H1 (cell line): ENCODE measurements at regions not wholly inside any gene's neighbourhood (a gene's known extent, or its start where the extent isn't known, plus 50 kb on each side); places are given as distances from the start of the nearest gene placed in this dataset.

Experiments
- CTCF ChIA-PET: fragments of 300-600 bp; sonication (Branson Sonifier 250); formaldehyde crosslinking; loops from one replicate; lab custom pipeline; 2021; ENCODE audit not compliant: partially characterized antibody; lab: Charles Lee
- POLR2A ChIA-PET: fragments of 300-600 bp; sonication (Branson Sonifier 250); formaldehyde crosslinking; loops from one replicate; lab custom pipeline; 2021; ENCODE audit warnings: inconsistent platforms; ENCODE audit not compliant: partially characterized antibody; lab: Charles Lee
- DNase-seq, 2 experiments: peaks; one replicate each; pipeline versions ENCODE4 v3.0.0 to v3.0.0-alpha.2; 2010 to 2022; ENCODE audit warnings: low spot score in 2 of 2, low read depth in 1 of 2, mixed read lengths in 1 of 2
- FAIRE-seq: peaks from 2 replicates; lab custom pipeline; 2011; peaks lifted over from hg19 to GRCh38; lab: Jason Lieb, UNC
- H2AFZ ChIP-seq: 2 replicates; pipeline ENCODE4 v1.8.1; 2012; ENCODE audit warnings: low read length, inconsistent platforms
- H2AK5ac ChIP-seq: 2 replicates; pipeline ENCODE4 v1.6.1; 2013; ENCODE audit warnings: low read depth, low read length
- H2BK120ac ChIP-seq: replicated peaks from 2 replicates; pipeline ENCODE3; 2013; ENCODE audit warnings: low read depth, low read length, inconsistent platforms
- H2BK12ac ChIP-seq: 2 replicates; pipeline ENCODE4 v1.6.1; 2013; ENCODE audit warnings: low read depth, low read length
- H2BK15ac ChIP-seq: 2 replicates; pipeline ENCODE4 v1.6.1; 2013; ENCODE audit warnings: low read length
- H2BK20ac ChIP-seq: 2 replicates; pipeline ENCODE4 v1.6.1; 2013; ENCODE audit warnings: low read length
- H2BK5ac ChIP-seq: 2 replicates; pipeline ENCODE4 v1.6.1; 2013; ENCODE audit warnings: low read depth, low read length
- H3K14ac ChIP-seq: 2 replicates; pipeline ENCODE4 v1.6.1; 2013; ENCODE audit warnings: inconsistent platforms; ENCODE audit not compliant: insufficient read length
- H3K18ac ChIP-seq: 2 replicates; pipeline ENCODE4 v1.6.1; 2013; ENCODE audit warnings: low read length; ENCODE audit errors: extremely low read depth
- H3K23ac ChIP-seq: 2 replicates; pipeline ENCODE4 v1.6.1; 2013; ENCODE audit warnings: inconsistent platforms; ENCODE audit not compliant: insufficient read length
- H3K23me2 ChIP-seq: 2 replicates; pipeline ENCODE4 v1.6.1; 2013; ENCODE audit warnings: low read depth, low read length
- H3K27ac ChIP-seq: 2 replicates; pipeline ENCODE4 v1.6.1; 2011; ENCODE audit warnings: low read depth, low read length, inconsistent platforms
- H3K27me3 ChIP-seq, 4 experiments: replicated peaks in 1 of 4; 1 replicate in 1 of 4; 2 replicates in 3 of 4; pipeline versions ENCODE4 v1.6.1 to v1.8.1; 2011 to 2013; ENCODE audit warnings: low read length in 3 of 4, mild to moderate bottlenecking in 3 of 4, inconsistent platforms in 2 of 4, mixed read lengths in 2 of 4, moderate library complexity in 1 of 4; ENCODE audit not compliant: control insufficient read depth in 3 of 4, insufficient read depth in 3 of 4; ENCODE audit errors: extremely low read depth in 1 of 4
- H3K36me3 ChIP-seq, 4 experiments: 2 replicates each; pipeline versions ENCODE4 v1.6.1 to v1.8.1; 2011 to 2013; ENCODE audit warnings: mild to moderate bottlenecking in 4 of 4, low read length in 3 of 4, moderate library complexity in 2 of 4, control low read depth in 1 of 4, inconsistent platforms in 1 of 4; ENCODE audit not compliant: insufficient read depth in 4 of 4, control insufficient read depth in 2 of 4
- H3K4ac ChIP-seq: replicated peaks from 2 replicates; pipeline ENCODE3; 2013; ENCODE audit warnings: low read length, low read depth, mixed read lengths, inconsistent platforms; ENCODE audit not compliant: insufficient read length
- H3K4me1 ChIP-seq, 4 experiments: replicated peaks in 1 of 4; 1 replicate in 1 of 4; 2 replicates in 3 of 4; pipeline versions ENCODE4 v1.6.1 to v1.8.1; 2011 to 2013; ENCODE audit warnings: low read length in 3 of 4, inconsistent platforms in 2 of 4, mixed read lengths in 1 of 4; ENCODE audit not compliant: insufficient read depth in 4 of 4, control insufficient read depth in 3 of 4
- H3K4me2 ChIP-seq, 2 experiments: 2 replicates each; pipeline versions ENCODE4 v1.6.1 to v1.8.1; 2011 to 2013; ENCODE audit warnings: low read depth in 2 of 2, low read length in 2 of 2, control low read depth in 1 of 2, inconsistent platforms in 1 of 2, mild to moderate bottlenecking in 1 of 2; ENCODE audit not compliant: insufficient read depth in 1 of 2
- H3K4me3 ChIP-seq, 4 experiments: fragments of 200-600, 300-600 bp in 1 of 4; sonication (generic), shearing (Covaris generic), sonication (Bioruptor Twin) in 1 of 4; 2 replicates each; pipeline versions ENCODE4 v1.5.1 to v1.8.1; 2011 to 2016; ENCODE audit warnings: low read length in 4 of 4, low read depth in 3 of 4, control low read depth in 2 of 4, inconsistent platforms in 2 of 4, mild to moderate bottlenecking in 2 of 4, mixed read lengths in 1 of 4, moderate library complexity in 1 of 4; ENCODE audit not compliant: insufficient read depth in 2 of 4; ENCODE audit errors: extremely low read depth in 1 of 4
- H3K56ac ChIP-seq: replicated peaks from 2 replicates; pipeline ENCODE3; 2013; ENCODE audit warnings: low read depth, mild to moderate bottlenecking, mixed read lengths, low read length, inconsistent platforms; ENCODE audit not compliant: insufficient read length
- H3K79me1 ChIP-seq: 2 replicates; pipeline ENCODE4 v1.6.1; 2013; ENCODE audit warnings: low read depth, low read length, control low read depth
- H3K79me2 ChIP-seq, 2 experiments: 2 replicates each; pipeline versions ENCODE4 v1.6.1 to v1.8.1; 2012 to 2013; ENCODE audit warnings: low read length in 2 of 2, mild to moderate bottlenecking in 2 of 2, inconsistent platforms in 1 of 2; ENCODE audit not compliant: insufficient read depth in 2 of 2, control insufficient read depth in 1 of 2
- H3K9ac ChIP-seq, 4 experiments: replicated peaks in 1 of 4; 1 replicate in 1 of 4; 2 replicates in 3 of 4; pipeline versions ENCODE4 v1.6.1 to v1.8.1; 2011 to 2013; ENCODE audit warnings: low read depth in 3 of 4, low read length in 3 of 4, control low read depth in 2 of 4, mild to moderate bottlenecking in 2 of 4, moderate library complexity in 2 of 4, inconsistent platforms in 1 of 4; ENCODE audit errors: extremely low read depth in 1 of 4
- H3K9me3 ChIP-seq, 2 experiments: 2 replicates each; pipeline versions ENCODE4 v1.6.1 to v1.8.1; 2012 to 2013; ENCODE audit warnings: mild to moderate bottlenecking in 2 of 2, moderate library complexity in 2 of 2, control low read depth in 1 of 2, inconsistent platforms in 1 of 2, low read depth in 1 of 2, low read length in 1 of 2, mixed read lengths in 1 of 2; ENCODE audit not compliant: insufficient read depth in 2 of 2
- H4K20me1 ChIP-seq, 2 experiments: replicated peaks in 1 of 2; 2 replicates each; pipeline versions ENCODE3 to v1.8.1; 2011 to 2013; ENCODE audit warnings: inconsistent platforms in 2 of 2, low read length in 2 of 2, mild to moderate bottlenecking in 1 of 2; ENCODE audit not compliant: insufficient read depth in 2 of 2, control insufficient read depth in 1 of 2
- H4K5ac ChIP-seq: 2 replicates; pipeline ENCODE4 v1.6.1; 2013; ENCODE audit warnings: low read length, low read depth, mixed read lengths, inconsistent platforms; ENCODE audit not compliant: insufficient read length
- H4K8ac ChIP-seq: 2 replicates; pipeline ENCODE4 v1.8.0; 2013; ENCODE audit warnings: mild to moderate bottlenecking, moderate library complexity, low read length, inconsistent platforms; ENCODE audit not compliant: insufficient read depth; ENCODE audit errors: extremely low read depth
- H4K91ac ChIP-seq: replicated peaks from 2 replicates; pipeline ENCODE3; 2013; ENCODE audit warnings: low read length, mixed read lengths, inconsistent platforms; ENCODE audit not compliant: insufficient read length
- BACH1 ChIP-seq: IDR thresholded peaks from 2 replicates; pipeline ENCODE4 v1.6.1; 2012; ENCODE audit warnings: low read length, improper control_type of control experiment
- BRCA1 ChIP-seq: IDR thresholded peaks from 2 replicates; pipeline ENCODE4 v1.6.1; 2012; ENCODE audit warnings: low read depth, low read length, improper control_type of control experiment
- CBX5 ChIP-seq: fragments of 300-800, 300-1000 bp; sonication (generic); IDR thresholded peaks from 2 replicates; pipeline ENCODE4 v1.7.1; 2016; ENCODE audit warnings: antibody characterized with exemption, low read length, low read depth
- JUN ChIP-seq: IDR thresholded peaks from 2 replicates; pipeline ENCODE4 v1.6.1; 2011; ENCODE audit warnings: low read depth, mild to moderate bottlenecking, improper control_type of control experiment, low read length
- KDM1A ChIP-seq: fragments of 200-600, 300-600 bp; sonication (generic); IDR thresholded peaks from 2 replicates; pipeline ENCODE4 v1.7.1; 2016; ENCODE audit warnings: mild to moderate bottlenecking, low read length, borderline replicate concordance
- RFX5 ChIP-seq: IDR thresholded peaks from 2 replicates; pipeline ENCODE4 v1.6.1; 2011; ENCODE audit warnings: low read depth, low read length, improper control_type of control experiment, borderline replicate concordance
- RXRA ChIP-seq: IDR thresholded peaks from 2 replicates; pipeline ENCODE4 v1.6.1; 2011; ENCODE audit warnings: low read depth, mild to moderate bottlenecking, low read length, moderate library complexity; ENCODE audit not compliant: insufficient read depth
- SP2 ChIP-seq: IDR thresholded peaks from 2 replicates; pipeline ENCODE4 v1.6.1; 2012; ENCODE audit warnings: mild to moderate bottlenecking, low read length, inconsistent platforms
- TCF12 ChIP-seq: IDR thresholded peaks from 2 replicates; pipeline ENCODE4 v1.6.1; 2011; ENCODE audit warnings: low read depth, mild to moderate bottlenecking, low read length
- TEAD4 ChIP-seq: IDR thresholded peaks from 2 replicates; pipeline ENCODE4 v1.6.1; 2012; ENCODE audit warnings: low read depth, low read length, inconsistent platforms, mixed read lengths
- USF2 ChIP-seq: IDR thresholded peaks from 2 replicates; pipeline ENCODE4 v1.6.1; 2011; ENCODE audit warnings: low read length, improper control_type of control experiment
- WGBS, 2 experiments: shearing (Covaris generic) in 1 of 2; methylation state at CpG; one replicate each; pipeline versions ENCODE4 v1.1.6 to v1.1.7; 2013 to 2015; ENCODE audit warnings: low lambda C conversion rate in 2 of 2, mixed read lengths in 2 of 2, inconsistent platforms in 1 of 2, low coverage in 1 of 2, missing lambda C conversion rate in 1 of 2; ENCODE audit not compliant: insufficient replicate concordance in 2 of 2, insufficient coverage in 1 of 2, insufficient read length in 1 of 2; ENCODE audit errors: extremely low coverage in 1 of 2, missing lambda C conversion rate in 1 of 2; 5-methylcytosine and 5-hydroxymethylcytosine counted together

- POLR2A ChIA-PET = no interaction called here
- no peaks in the 10 kb centered on the region for H3K79me2 ChIP-seq
Measured at GRCh38 chr5:1651250-1651649, 127.5 kb upstream of the LPCAT1 start.

More at GRCh38 chr5:1651250-1651649, 127.5 kb upstream of the LPCAT1 start:
- FAIRE-seq (no peak), DNase-seq (no peak)
- Histone ChIP-seq H4K20me1 (peaks cover 0 to 1% of the 10 kb centered on the region in 2 experiments), H4K8ac (no peak overlapping the region), H3K4me2 (no peak overlapping the region), H3K4ac (no peak overlapping the region), H2BK120ac (no peak overlapping the region), H3K9ac (no peak overlapping the region), H2BK15ac (no peak overlapping the region), H2BK5ac (no peak overlapping the region), H4K91ac (no peak overlapping the region), H3K23ac (no peak overlapping the region), H2AFZ (no peak overlapping the region), H3K23me2 (peaks cover 5% of the 10 kb centered on the region; the same call in 1 of the 2 replicates), H3K27ac (no peak overlapping the region), H3K4me1 (peaks cover 0 to 6% (median 0%) of the 10 kb centered on the region in 4 experiments; a peak in 3 of 7 replicates), H2AK5ac (no peak overlapping the region), H3K27me3 (peaks cover 0 to 19% (median 16%) of the 10 kb centered on the region in 4 experiments; a peak in 6 of 7 replicates), H2BK20ac (no peak overlapping the region), H3K9me3 (no peaks in the 10 kb centered on the region), H3K4me3 (no peak overlapping the region), H3K18ac (no peak overlapping the region), H3K56ac (no peak overlapping the region), H4K5ac (no peak overlapping the region), H2BK12ac (no peak overlapping the region)
- CTCF ChIA-PET = interaction anchor here (1.3 kb wide), 1 partner anchor 139 kb away, joined by 3 read pairs; no protein-coding TSS in a partner anchor
- 83% methylated on average over 2 of the region's 6 CpGs; no CpG with 5 or more reads in 1 of the 2 experiments for WGBS, 2 experiments
- TF ChIP-seq BACH1 (no peak), BRCA1 (no peak), CBX5 (no peak), JUN (no peak), KDM1A (no peak), RFX5 (no peak), TEAD4 (no peak), USF2 (no peak), TCF12 (no peak), RXRA (no peak), SP2 (no peak)
- TF ChIP-seq, all 59 proteins: peak for 0
- Histone ChIP-seq H3K14ac (no peak overlapping the region), H3K79me1 (no peaks in the 10 kb centered on the region), H3K36me3 (no peaks in the 10 kb centered on the region)
